Smooth muscle cell (in vitro differentiated cells): ENCODE measurements at regions not wholly inside any gene's neighbourhood (a gene's known extent, or its start where the extent isn't known, plus 50 kb on each side); places are given as distances from the start of the nearest gene placed in this dataset.
A peak's percentile ranks its signal among the peaks of the same experiment; 100 is the strongest.

Experiments used
- DNase-seq: peaks from one replicate; lab custom pipeline; 2025; ENCODE audit not compliant: unreplicated experiment; lab: John Stamatoyannopoulos, UW
- H2AFZ ChIP-seq: fragments of 200-600 bp; sonication (generic); 2 replicates; pipeline ENCODE4 v1.6.0; 2016; ENCODE audit warnings: antibody characterized with exemption, low read depth, mild to moderate bottlenecking
- H3F3A ChIP-seq: fragments of 200-600 bp; sonication (generic); 2 replicates; pipeline ENCODE4 v1.6.0; 2017; ENCODE audit warnings: antibody characterized with exemption, low read depth
- H3K27ac ChIP-seq: fragments of 200-600 bp; sonication (generic); 2 replicates; pipeline ENCODE4 v1.5.1; 2016; ENCODE audit warnings: low read depth, mild to moderate bottlenecking
- H3K27me3 ChIP-seq: fragments of 200-600 bp; sonication (generic); 2 replicates; pipeline ENCODE4 v1.6.1; 2016; ENCODE audit warnings: low read depth, mild to moderate bottlenecking
- H3K36me3 ChIP-seq: fragments of 200-600 bp; sonication (generic); 2 replicates; pipeline ENCODE4 v1.5.1; 2016; ENCODE audit warnings: low read depth
- H3K4me1 ChIP-seq: fragments of 200-600 bp; sonication (generic); 2 replicates; pipeline ENCODE4 v1.5.1; 2016; ENCODE audit warnings: low read depth
- H3K4me2 ChIP-seq: fragments of 200-600 bp; sonication (generic); 2 replicates; pipeline ENCODE4 v1.6.0; 2016; ENCODE audit warnings: mild to moderate bottlenecking
- H3K4me3 ChIP-seq: fragments of 200-600 bp; sonication (generic); 2 replicates; pipeline ENCODE4 v1.5.1; 2016; ENCODE audit warnings: mild to moderate bottlenecking
- H3K79me2 ChIP-seq: fragments of 200-600 bp; sonication (generic); 2 replicates; pipeline ENCODE4 v1.6.0; 2016; ENCODE audit warnings: low read depth, mild to moderate bottlenecking
- H3K9ac ChIP-seq: fragments of 200-600 bp; sonication (generic); 2 replicates; pipeline ENCODE4 v1.6.0; 2016; ENCODE audit warnings: low read depth
- H3K9me3 ChIP-seq: fragments of 200-600 bp; sonication (generic); replicated peaks from 2 replicates; pipeline ENCODE4 v1.5.1; 2016; ENCODE audit warnings: low read depth
- H4K20me1 ChIP-seq: fragments of 200-600 bp; sonication (generic); 2 replicates; pipeline ENCODE4 v1.6.0; 2016; ENCODE audit warnings: low read depth
- CTCF ChIP-seq: fragments of 200-600 bp; sonication (generic); IDR thresholded peaks from 2 replicates; pipeline ENCODE4 v1.5.1; 2017; ENCODE audit warnings: borderline replicate concordance, mild to moderate bottlenecking, antibody characterized with exemption; ENCODE audit not compliant: insufficient read depth, poor library complexity, severe bottlenecking
- WGBS: methylation state at CpG from one replicate; pipeline ENCODE4 v1.1.7; 2016; ENCODE audit warnings: low lambda C conversion rate; 5-methylcytosine and 5-hydroxymethylcytosine counted together

GRCh38 chr3:186432944-186433732 is 71.1 kb upstream of the DGKG start:
- no peaks in the 10 kb centered on the region for H3K79me2 ChIP-seq
- DNase-seq = no peak
- H4K20me1 ChIP-seq = no peaks in the 10 kb centered on the region
- no peak for TF ChIP-seq CTCF
- H3K9me3 ChIP-seq = no peaks in the 10 kb centered on the region
- H3K27me3 ChIP-seq = no peaks in the 10 kb centered on the region
- H3K9ac ChIP-seq = no peak overlapping the region
- no peak overlapping the region for H3K4me3 ChIP-seq
- H2AFZ ChIP-seq = no peak overlapping the region
- no peak overlapping the region for H3K4me2 ChIP-seq
- H3K4me1 ChIP-seq = no peaks in the 10 kb centered on the region
- no peak overlapping the region for H3K27ac ChIP-seq
- H3K36me3 ChIP-seq = no peaks in the 10 kb centered on the region
- 92% methylated on average over 6 of the region's 6 CpGs for WGBS
- no peaks in the 10 kb centered on the region for H3F3A ChIP-seq

GRCh38 chr3:186432189-186432588 is 70.2 kb upstream of the DGKG start:
- WGBS = 44% methylated on average over 4 of the region's 4 CpGs
- Histone ChIP-seq H4K20me1 (no peaks in the 10 kb centered on the region), H3K4me1 (peaks cover 9% of the 10 kb centered on the region), H3F3A (no peaks in the 10 kb centered on the region), H3K36me3 (no peaks in the 10 kb centered on the region), H3K9me3 (no peaks in the 10 kb centered on the region), H3K27me3 (no peaks in the 10 kb centered on the region), H2AFZ (no peak overlapping the region), H3K79me2 (no peaks in the 10 kb centered on the region), H3K4me3 (no peak overlapping the region), H3K4me2 (no peak overlapping the region), H3K27ac (no peak overlapping the region), H3K9ac (no peak overlapping the region)
- DNase-seq = no peak
- TF ChIP-seq CTCF = no peak

GRCh38 chr3:186427627-186428281 is 65.7 kb upstream of the DGKG start:
- Histone ChIP-seq H3K4me2 (peak overlapping the region; percentile 43), H3K27ac (peak overlapping the region; percentile 40), H3F3A (peaks cover 4% of the 10 kb centered on the region), H3K36me3 (no peaks in the 10 kb centered on the region), H4K20me1 (no peaks in the 10 kb centered on the region), H3K9ac (peak overlapping the region; percentile 32), H2AFZ (no peak overlapping the region), H3K27me3 (no peaks in the 10 kb centered on the region), H3K79me2 (no peaks in the 10 kb centered on the region), H3K4me3 (no peak overlapping the region), H3K9me3 (no peaks in the 10 kb centered on the region), H3K4me1 (peaks cover 18% of the 10 kb centered on the region)
- no peak for TF ChIP-seq CTCF
- 61% methylated on average over 10 of the region's 10 CpGs for WGBS
- no peak for DNase-seq
